DMS153 (cell line): ENCODE measurements at regions not wholly inside any gene's neighbourhood (a gene's known extent, or its start where the extent isn't known, plus 50 kb on each side); places are given as distances from the start of the nearest gene placed in this dataset.
A peak's percentile ranks its signal among the peaks of the same experiment; 100 is the strongest.
"Not testable (repeated sequence)": the region's sequence is repeated elsewhere in the genome, so short reads cannot be mapped to it uniquely, and the experiment has no call there.

Experiments
- DNase-seq: peaks from one replicate; lab custom pipeline; 2025; lab: John Stamatoyannopoulos, UW

- DNase-seq, result no peak
Observed at GRCh38 chr2:236903978-236904377, 181.7 kb upstream of the COPS8 start.

DNA sequence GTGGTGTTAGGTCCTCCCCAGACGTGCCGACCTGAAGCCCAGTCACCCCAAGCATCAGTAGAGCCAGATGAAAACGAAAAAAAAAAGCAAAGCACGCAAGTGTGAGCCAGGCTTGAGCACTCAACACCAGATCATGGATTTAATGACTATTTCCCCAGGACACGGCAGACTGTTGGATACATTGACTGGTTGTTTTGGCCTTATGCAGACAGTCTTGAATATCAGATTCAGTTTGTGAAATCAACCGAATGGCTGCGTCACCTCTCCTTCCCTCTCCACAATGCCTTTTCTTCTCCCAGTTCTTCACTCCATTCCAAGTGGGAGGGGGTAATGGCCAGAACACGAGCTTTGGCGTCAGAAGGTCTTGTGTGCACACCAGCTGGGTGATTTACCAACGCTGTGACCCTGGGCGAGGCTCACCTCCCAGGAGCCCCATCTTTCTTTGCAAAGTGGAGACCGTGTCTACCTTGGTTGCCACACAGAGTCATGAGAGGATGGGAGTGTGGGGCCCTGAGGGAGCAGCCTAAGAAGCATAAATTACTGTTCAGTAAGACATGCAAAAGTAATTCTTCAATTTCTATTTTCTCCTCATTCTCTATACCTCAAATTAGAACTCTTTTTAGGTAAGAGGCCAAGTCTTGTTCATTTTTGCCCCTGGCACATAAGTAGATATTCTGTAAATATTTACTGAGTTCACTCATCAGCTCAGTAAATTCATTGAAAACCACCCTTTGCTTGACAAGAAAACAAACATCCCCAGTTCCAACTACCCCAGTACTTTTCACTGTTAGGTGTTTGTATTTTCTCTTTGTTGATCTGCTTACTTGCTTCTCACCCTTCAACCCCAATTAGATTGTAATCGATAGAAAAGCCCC lies 181.1 kb upstream of the COPS8 start:
- DNase-seq, result no peak

GRCh38 chr2:236905976-236906375 lies 179.7 kb upstream of the COPS8 start:
- no peak for DNase-seq

DNA sequence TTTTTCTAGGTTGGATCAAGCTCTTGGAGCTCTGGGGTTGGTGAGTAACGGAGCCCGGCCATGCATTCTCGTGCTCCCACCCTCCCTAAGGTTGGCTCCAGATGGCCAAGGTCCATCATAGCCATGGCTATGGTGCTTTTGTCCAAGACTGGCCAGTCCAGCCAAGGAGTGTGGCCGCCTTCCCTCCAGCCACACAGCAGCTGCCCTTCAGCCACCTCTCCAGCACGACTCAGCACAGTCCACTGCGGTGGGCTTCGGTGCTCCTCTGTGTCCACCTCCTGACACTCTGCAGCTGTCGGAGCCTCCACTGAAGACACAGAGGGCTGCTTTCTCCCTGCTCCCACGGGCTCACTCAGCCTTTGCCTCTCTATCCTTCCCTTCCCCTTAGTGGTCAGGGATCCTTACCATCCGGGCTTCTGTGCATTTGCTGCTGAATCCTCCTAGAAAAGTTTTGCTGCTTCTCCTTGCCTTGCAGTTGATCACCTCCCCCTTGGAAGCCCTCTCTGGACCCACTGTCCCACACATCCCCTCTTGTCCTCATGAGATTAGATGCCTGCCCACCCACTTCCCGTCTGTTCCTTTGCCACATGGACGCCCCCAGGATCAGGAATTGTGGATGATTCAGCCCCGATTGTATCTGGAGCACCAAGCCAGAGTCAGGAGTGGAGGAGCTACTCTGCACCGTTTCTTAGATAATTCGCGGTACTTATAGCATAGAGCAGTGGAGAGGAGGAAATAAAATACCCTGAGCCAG lies 177.1 kb upstream of the COPS8 start:
- no peak for DNase-seq

DNA sequence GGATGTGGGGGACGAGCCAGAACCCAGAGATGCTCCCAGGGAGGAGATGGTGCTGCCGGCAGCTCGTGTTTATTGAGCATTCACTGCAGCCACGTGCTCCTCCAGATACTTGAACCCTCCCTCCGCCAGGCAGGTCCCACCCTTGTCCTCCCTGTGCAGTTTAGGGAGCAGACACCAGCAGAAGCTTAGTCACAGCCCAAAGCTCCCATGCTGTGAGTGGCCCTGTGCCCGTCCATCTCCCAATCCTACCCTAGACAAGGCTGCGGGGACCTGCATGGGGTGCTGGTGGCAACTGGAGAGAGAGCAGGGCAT lies 176.5 kb upstream of the COPS8 start:
- no peak for DNase-seq

DNA sequence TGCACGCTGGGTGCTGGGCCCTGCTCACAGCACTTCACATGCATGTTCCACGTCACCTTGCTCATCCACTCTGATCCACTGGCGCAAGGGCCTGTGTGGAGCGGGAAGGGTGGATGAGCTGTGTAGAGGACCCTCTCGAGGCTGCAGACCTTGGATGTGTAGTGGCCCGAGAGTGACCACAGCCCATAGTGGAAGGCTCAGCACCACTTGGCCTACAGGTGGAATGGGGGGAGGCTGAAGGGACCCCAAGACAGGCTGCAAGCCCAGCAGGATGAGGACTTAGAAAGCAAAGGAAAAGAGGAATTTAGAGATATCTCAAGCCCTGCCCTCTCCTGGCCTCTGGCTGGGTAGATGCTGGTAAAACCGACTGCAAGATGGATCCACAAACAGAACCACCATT lies 175.9 kb upstream of the COPS8 start:
- no peak for DNase-seq

DNA sequence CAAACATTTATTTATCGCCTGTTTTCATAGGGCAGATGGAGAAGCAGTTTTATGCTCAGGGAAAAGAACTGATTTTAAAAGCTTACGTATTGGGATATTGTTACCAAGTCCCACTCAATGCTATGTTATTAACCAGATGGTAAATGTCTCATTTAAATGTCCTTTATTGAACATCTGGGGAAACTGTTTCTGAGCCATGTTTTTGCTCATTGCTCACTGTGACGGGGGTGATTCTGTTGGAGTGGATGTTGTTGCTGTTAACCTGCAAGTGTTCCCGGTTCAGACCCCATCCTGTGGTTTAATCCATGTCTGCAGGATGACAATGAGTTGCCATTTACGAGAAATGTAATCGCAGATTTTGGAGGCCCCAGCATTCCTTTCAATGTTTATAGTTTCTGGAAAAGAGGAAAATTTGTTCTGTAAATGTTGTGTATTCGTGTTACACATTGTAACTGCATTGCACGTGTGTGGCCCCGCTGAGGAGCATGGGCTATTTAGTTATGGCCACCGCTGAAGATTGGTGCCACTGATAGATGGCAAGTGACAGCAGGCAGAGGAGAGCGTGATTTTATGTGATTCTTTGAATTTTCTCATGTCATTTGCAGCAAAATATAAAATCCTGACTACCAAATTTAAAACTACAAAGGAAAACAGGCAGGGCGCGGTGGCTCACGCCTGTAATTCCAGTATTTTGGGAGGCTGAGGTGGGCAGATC lies 174.8 kb upstream of the COPS8 start:
- no peak for DNase-seq

- no peak for DNase-seq
Observed at GRCh38 chr2:236912326-236913120, 173.2 kb upstream of the COPS8 start.

DNA sequence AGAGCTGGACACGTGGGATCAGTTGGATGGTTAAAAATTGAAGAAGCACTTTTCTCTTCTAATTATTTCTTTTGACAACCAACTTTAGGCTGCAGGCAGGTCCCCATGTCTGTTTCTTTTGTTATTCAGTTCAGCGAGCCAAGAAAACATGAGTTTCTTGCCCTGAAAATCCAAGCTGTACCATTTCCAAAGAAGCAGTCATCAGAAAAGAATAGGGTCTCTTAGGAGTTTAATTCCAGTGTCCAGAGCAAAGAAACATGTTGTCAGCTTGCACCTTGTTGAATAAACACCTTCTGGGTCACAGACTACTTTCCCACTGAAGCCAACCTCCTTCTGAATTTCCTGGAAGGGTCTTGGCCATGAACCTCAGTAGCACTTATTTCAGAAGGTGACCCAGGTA lies 170.5 kb upstream of the COPS8 start:
- DNase-seq, result no peak

GRCh38 chr2:236915726-236916125 lies 170.0 kb upstream of the COPS8 start:
- DNase-seq, result no peak

GRCh38 chr2:236916181-236916580 lies 169.5 kb upstream of the COPS8 start:
- DNase-seq, result peak; percentile 54

DNA sequence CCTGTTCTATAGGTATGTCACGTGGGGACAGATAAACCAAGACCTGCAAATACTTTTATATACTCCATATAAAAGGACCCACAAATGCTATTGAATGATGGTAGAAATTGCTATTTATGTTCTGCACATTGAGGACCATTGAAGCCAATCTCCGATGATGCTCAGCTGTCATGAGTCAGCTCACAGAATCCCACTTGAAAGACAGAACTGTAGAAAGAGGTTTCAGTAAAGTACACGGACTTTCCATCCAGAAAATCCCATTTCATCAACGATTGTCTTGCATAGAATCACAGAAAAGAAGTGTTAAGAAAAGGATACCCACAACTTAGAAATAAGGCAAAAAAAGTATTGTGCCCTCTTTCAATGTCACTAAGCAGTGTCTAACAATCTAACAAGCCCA lies 169.0 kb upstream of the COPS8 start:
- no peak for DNase-seq

DNA sequence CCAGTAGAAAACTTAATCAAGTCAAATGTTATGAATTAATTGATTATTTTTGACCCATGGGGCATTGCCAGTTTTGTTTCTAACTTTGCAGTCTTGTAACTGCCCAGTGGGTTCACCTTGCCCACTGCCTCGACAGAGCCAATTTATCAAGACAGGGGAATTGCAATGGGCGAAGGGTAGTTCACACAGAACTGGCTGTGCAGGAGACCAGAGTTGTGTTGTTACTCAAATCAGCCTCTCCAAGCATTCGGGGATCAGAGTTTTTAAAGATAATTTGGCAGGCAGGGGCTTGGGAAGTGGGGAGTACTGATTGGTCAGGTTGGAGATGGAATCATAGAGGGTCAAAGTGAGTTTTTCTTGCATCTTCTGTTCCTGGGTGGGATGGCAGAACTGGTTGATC lies 168.5 kb upstream of the COPS8 start:
- no peak for DNase-seq

DNA sequence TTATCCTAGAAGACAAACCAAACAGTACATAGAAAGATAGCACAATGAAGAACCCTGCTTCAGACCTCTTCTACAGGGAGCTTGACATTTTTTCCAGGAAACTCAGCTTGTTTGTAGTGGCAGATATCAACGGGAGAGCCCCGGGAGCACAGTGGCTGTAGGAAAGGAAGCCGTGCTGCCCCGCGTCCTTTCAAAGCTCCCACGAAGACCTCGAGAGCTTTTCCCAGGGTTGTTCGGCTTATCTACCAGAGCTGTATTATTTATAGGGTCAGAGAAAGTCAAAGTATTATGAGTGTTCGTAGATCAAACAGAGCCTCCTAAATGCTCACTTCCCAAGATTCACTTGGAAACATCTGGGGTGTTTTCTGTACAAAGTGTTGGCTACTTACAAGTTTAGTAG lies 167.1 kb upstream of the COPS8 start:
- no peak for DNase-seq

GRCh38 chr2:236919209-236919608 lies 166.5 kb upstream of the COPS8 start:
- no peak for DNase-seq

DNA sequence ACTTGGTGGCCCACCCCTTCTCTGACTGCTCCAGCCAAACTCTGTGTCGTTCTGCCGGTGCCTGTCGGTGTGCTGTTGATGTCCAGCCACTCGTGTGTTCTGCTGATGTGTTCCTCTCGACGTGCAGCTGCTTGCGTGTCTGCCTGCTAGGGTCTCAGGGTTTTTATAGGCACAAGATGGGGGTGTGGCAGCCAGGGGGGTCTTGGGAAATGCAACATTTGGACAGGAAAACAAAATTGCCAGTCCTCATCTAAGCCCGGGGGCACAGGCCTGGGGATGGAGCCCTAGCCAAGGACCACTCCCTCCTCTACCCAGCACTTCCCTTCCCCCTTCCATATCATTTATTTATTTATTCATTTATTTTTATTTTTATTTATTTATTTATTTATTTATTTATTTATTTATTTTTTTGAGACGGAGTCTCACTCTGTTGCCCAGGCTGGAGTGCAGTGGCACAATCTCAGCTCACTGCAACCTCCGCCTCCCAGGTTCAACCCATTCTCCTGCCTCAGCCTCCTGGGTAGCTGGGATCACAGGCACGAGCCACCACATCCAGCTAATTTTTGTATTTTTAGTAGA lies 165.8 kb upstream of the COPS8 start:
- DNase-seq, result not testable (repeated sequence)

- no peak for DNase-seq
Observed at GRCh38 chr2:236922061-236922460, 163.6 kb upstream of the COPS8 start.

DNA sequence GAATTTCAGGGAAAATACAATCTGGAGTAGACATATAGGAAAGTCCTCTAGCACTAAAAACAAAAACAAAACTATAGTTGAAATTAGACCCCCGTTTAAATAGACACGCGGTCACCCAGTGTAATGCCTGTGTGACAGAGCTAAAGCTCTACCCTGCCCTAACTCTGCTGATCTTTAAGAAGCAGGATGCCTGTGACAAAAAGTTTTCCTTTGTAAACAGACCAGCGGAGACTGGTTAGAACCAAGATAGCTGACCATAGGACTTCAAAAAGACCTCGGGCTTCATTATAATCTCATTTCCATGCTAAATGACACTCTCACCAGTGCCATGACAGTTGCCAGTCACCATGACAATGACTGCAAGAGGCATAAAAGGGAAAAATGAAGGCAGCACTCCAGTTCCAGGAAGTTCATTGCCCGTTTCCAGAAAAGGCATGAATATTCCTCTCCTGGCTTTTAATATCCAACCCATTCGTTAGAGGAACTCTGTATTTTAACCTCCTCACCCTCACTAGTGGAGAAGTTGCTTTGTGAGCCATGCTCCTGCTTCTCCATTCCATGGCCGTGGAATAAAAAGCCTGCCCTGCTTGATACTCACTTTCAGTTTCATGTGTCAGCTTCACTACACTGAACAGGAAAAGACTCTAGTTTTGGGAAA lies 157.2 kb upstream of the COPS8 start:
- no peak for DNase-seq

GRCh38 chr2:236932831-236933361 lies 152.8 kb upstream of the COPS8 start:
- DNase-seq, result no peak

- DNase-seq, result no peak
Observed at GRCh38 chr2:236934166-236934565, 151.5 kb upstream of the COPS8 start.

- DNase-seq, result no peak
Observed at GRCh38 chr2:236934656-236935055, 151.0 kb upstream of the COPS8 start.
